SK-N-SH treated with all-trans-retinoic acid at 6 μM for 48 hours (cell line): ENCODE measurements at regions not wholly inside any gene's neighbourhood (a gene's known extent, or its start where the extent isn't known, plus 50 kb on each side); places are given as distances from the start of the nearest gene placed in this dataset.

Source experiments
- ARNTL ChIP-seq: fragments of 450-650 bp; formaldehyde crosslinking; IDR thresholded peaks from 2 replicates; pipeline ENCODE4 v1.5.0; 2020; ENCODE audit warnings: low read depth, mild to moderate bottlenecking, moderate library complexity, borderline replicate concordance
- CSDC2 ChIP-seq: fragments of 250-450 bp; sonication (Bioruptor Pico); IDR thresholded peaks from 2 replicates; pipeline ENCODE4 v1.5.0; 2020; ENCODE audit warnings: mild to moderate bottlenecking, moderate library complexity
- GLIS3 ChIP-seq: fragments of 250-450 bp; sonication (Bioruptor Pico); IDR thresholded peaks from 2 replicates; pipeline ENCODE4 v1.5.0; 2020; ENCODE audit warnings: mild to moderate bottlenecking, moderate library complexity
- SNAI2 ChIP-seq: fragments of 250-450 bp; sonication (Bioruptor Pico); IDR thresholded peaks from 2 replicates; pipeline ENCODE4 v1.5.0; 2020; ENCODE audit warnings: mild to moderate bottlenecking, moderate library complexity
- ZC3H10 ChIP-seq: fragments of 250-450 bp; sonication (Bioruptor Pico); IDR thresholded peaks from 2 replicates; pipeline ENCODE4 v1.5.1; 2021; ENCODE audit warnings: mild to moderate bottlenecking, moderate library complexity
- ZFP30 ChIP-seq: fragments of 450-650 bp; formaldehyde crosslinking; IDR thresholded peaks from 2 replicates; pipeline ENCODE4 v1.5.0; 2022; ENCODE audit warnings: mild to moderate bottlenecking, moderate library complexity
- ZNF565 ChIP-seq: fragments of 450-650 bp; formaldehyde crosslinking; conservative IDR thresholded peaks from 2 replicates; pipeline ENCODE4 v1.5.0; 2020; ENCODE audit warnings: low read depth, mild to moderate bottlenecking, moderate library complexity
- TF ChIP-seq, protein P1 (sequence below): fragments of 250-450 bp; sonication (Bioruptor Pico); IDR thresholded peaks from 2 replicates; pipeline ENCODE4 v1.8.0; 2020; ENCODE audit warnings: mild to moderate bottlenecking, moderate library complexity, borderline replicate concordance
- TF ChIP-seq, protein P2 (sequence below): fragments of 250-450 bp; sonication (Bioruptor Pico); IDR thresholded peaks from 2 replicates; pipeline ENCODE4 v1.5.1; 2021; ENCODE audit warnings: mild to moderate bottlenecking, moderate library complexity

DNA sequence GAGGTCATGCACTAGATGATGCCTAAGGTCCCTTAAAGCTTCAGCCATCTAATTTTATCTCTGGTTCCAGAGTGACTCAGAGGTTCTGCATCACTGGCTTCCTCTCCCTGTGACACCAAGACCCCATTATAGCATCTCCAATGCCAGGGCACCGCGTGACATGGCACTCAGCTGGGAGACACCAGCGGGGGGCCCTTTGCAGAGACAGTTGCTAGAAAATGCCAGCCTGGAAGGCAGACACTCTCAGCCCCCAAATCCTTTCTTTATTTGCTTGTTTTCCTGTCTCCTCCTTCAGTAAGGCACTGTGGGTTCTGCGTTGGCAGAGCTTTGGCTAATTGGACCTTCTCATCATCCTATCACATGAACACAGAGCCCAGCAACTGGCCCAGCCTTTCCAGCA is 123.5 kb upstream of the VRK1 start:
- TF ChIP-seq, protein P1, sequence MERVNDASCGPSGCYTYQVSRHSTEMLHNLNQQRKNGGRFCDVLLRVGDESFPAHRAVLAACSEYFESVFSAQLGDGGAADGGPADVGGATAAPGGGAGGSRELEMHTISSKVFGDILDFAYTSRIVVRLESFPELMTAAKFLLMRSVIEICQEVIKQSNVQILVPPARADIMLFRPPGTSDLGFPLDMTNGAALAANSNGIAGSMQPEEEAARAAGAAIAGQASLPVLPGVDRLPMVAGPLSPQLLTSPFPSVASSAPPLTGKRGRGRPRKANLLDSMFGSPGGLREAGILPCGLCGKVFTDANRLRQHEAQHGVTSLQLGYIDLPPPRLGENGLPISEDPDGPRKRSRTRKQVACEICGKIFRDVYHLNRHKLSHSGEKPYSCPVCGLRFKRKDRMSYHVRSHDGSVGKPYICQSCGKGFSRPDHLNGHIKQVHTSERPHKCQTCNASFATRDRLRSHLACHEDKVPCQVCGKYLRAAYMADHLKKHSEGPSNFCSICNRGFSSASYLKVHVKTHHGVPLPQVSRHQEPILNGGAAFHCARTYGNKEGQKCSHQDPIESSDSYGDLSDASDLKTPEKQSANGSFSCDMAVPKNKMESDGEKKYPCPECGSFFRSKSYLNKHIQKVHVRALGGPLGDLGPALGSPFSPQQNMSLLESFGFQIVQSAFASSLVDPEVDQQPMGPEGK, result no peak
- TF ChIP-seq ARNTL (CRISPR knock-in tag), result no peak
- no peak for TF ChIP-seq CSDC2
- TF ChIP-seq ZFP30 (CRISPR knock-in tag), result no peak
- TF ChIP-seq SNAI2 (CRISPR knock-in tag), result no peak
- TF ChIP-seq ZNF565, result no peak
- TF ChIP-seq, protein P2, sequence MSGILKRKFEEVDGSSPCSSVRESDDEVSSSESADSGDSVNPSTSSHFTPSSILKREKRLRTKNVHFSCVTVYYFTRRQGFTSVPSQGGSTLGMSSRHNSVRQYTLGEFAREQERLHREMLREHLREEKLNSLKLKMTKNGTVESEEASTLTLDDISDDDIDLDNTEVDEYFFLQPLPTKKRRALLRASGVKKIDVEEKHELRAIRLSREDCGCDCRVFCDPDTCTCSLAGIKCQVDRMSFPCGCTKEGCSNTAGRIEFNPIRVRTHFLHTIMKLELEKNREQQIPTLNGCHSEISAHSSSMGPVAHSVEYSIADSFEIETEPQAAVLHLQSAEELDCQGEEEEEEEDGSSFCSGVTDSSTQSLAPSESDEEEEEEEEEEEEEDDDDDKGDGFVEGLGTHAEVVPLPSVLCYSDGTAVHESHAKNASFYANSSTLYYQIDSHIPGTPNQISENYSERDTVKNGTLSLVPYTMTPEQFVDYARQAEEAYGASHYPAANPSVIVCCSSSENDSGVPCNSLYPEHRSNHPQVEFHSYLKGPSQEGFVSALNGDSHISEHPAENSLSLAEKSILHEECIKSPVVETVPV (CRISPR knock-in tag), result no peak
- no peak for TF ChIP-seq ZC3H10
- TF ChIP-seq GLIS3 (CRISPR knock-in tag), result no peak
